Thyroid gland (tissue), 4 donors: ENCODE measurements at regions not wholly inside any gene's neighbourhood (a gene's known extent, or its start where the extent isn't known, plus 50 kb on each side); places are given as distances from the start of the nearest gene placed in this dataset.

Experiments
- DNase-seq, 2 donors: peaks; one replicate each; pipeline ENCODE4 v3.0.0-alpha.2; 2019
- H3K27ac ChIP-seq, 3 donors: fragments of 200-600 bp; sonication (generic); 1 replicate in 2 of 3; 2 replicates in 1 of 3; pipeline ENCODE4 v1.5.1; 2016 to 2019; ENCODE audit warnings: mild to moderate bottlenecking in 1 of 3, moderate library complexity in 1 of 3
- H3K27me3 ChIP-seq: fragments of 200-600 bp; sonication (generic); one replicate; pipeline ENCODE4 v1.5.1; 2019
- H3K36me3 ChIP-seq, 2 donors: fragments of 200-600 bp; sonication (generic); one replicate each; pipeline ENCODE4 v1.5.1; 2016 to 2019
- H3K4me1 ChIP-seq, 2 donors: fragments of 200-600 bp; sonication (generic); one replicate each; pipeline ENCODE4 v1.5.1; 2017 to 2019
- H3K4me3 ChIP-seq, 3 donors: fragments of 200-600 bp; sonication (generic); replicated peaks in 1 of 3; 1 replicate in 2 of 3; 2 replicates in 1 of 3; pipeline ENCODE4 v1.5.1; 2016; ENCODE audit warnings: mild to moderate bottlenecking in 1 of 3
- H3K9me3 ChIP-seq: fragments of 200-600 bp; sonication (generic); one replicate; pipeline ENCODE4 v1.5.1; 2017
- POLR2A ChIP-seq, 2 donors: fragments of 450-650 bp; IDR thresholded peaks; one replicate each; pipeline ENCODE4 v1.6.1; 2017; ENCODE audit warnings: antibody characterized with exemption in 2 of 2, mild to moderate bottlenecking in 2 of 2, moderate library complexity in 1 of 2
- WGBS, 2 donors: methylation state at CpG; one replicate each; pipeline ENCODE4 v1.1.5; 2017; 5-methylcytosine and 5-hydroxymethylcytosine counted together
- intact Hi-C: fragments of 100-400 bp; cut with DNase I; formaldehyde crosslinking; loops from one replicate; pipeline ENCODE4 v1.15.1; 2023
- TF ChIP-seq, protein P1 (sequence below), 6 experiments: fragments of 200-600 bp in 3 of 6; fragments of 450-650 bp in 3 of 6; sonication (generic) in 3 of 6; IDR thresholded peaks; one replicate each; pipeline ENCODE4 v1.5.1; 2016 to 2019; ENCODE audit warnings: antibody characterized with exemption in 6 of 6, mild to moderate bottlenecking in 2 of 6, inconsistent platforms in 1 of 6, moderate library complexity in 1 of 6

DNA sequence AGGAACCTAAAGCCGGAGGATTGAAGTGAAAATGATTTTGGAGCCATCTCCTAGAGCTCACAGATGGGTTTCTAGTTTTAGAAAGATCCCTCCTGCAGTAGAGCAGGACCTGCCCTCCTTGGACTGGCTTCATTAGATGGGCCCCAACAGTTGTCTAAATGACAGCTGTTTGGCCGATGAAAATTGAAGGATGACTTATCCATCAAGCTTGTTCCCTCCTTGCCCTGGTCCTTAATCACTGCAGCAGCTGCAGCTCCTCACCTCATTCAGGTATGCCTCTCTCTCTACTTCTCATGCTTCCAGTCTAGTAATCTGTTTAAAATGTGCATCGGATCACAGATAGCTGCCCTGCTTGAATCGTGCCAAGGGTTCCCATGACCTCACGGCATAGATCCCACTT, 677.6 kb downstream of the BCL11A start:
- H3K27ac ChIP-seq, result no peak overlapping the region
- H3K4me3 ChIP-seq, result no peak overlapping the region
- H3K27me3 ChIP-seq, result no peaks in the 10 kb centered on the region
- no peaks in the 10 kb centered on the region for H3K36me3 ChIP-seq
- no peaks in the 10 kb centered on the region for H3K4me1 ChIP-seq
- intact Hi-C loops, result no loop called here
- no peak for DNase-seq
- WGBS, 2 donors, result 82 to 83% methylated on average over 5 of the region's 5 CpGs
- H3K9me3 ChIP-seq, result no peaks in the 10 kb centered on the region
- TF ChIP-seq, protein P1, sequence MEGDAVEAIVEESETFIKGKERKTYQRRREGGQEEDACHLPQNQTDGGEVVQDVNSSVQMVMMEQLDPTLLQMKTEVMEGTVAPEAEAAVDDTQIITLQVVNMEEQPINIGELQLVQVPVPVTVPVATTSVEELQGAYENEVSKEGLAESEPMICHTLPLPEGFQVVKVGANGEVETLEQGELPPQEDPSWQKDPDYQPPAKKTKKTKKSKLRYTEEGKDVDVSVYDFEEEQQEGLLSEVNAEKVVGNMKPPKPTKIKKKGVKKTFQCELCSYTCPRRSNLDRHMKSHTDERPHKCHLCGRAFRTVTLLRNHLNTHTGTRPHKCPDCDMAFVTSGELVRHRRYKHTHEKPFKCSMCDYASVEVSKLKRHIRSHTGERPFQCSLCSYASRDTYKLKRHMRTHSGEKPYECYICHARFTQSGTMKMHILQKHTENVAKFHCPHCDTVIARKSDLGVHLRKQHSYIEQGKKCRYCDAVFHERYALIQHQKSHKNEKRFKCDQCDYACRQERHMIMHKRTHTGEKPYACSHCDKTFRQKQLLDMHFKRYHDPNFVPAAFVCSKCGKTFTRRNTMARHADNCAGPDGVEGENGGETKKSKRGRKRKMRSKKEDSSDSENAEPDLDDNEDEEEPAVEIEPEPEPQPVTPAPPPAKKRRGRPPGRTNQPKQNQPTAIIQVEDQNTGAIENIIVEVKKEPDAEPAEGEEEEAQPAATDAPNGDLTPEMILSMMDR (IDR thresholded peaks at IDR 0.05), result no peak
- no peak for TF ChIP-seq POLR2A (IDR thresholded peaks at IDR 0.05)

DNA sequence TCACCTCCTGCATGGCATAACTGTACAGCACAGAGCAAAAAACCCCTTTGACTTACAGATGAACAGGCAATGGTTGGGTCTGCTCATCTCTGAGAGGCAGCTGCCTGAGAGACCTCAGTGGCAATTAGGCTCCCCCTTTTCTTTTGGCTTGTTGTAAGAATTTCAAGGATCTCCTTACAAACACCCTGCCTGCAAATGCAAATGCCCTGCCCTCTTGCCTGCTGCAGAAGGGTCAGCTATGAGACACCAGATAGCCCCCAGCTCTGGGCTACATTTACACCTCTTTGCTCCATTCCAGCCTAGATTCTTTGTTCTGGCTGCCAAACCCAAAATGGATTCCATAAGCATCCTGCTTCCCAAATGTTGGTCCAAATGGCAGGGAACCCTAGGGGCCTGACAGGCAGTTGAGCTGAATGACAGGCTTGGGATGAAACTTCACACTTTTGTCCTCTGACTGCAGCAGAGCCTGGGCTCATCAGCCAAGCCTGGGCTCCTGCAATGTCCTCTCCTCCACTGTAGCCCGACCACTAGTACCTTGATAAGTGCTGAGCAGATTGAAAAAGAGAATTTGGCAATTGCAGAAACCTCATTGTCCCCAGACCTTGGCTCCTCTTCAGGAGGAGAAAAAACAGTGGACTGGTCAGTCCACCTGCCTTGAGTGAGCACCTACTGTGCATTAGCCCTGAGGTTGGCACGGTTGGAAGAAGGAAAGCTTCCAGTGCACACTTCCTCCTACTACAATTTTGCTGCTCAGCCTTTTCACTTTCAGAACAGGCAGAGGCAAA, 678.3 kb downstream of the BCL11A start:
- Histone ChIP-seq H3K27ac (no peak overlapping the region), H3K4me3 (no peak overlapping the region), H3K9me3 (no peaks in the 10 kb centered on the region), H3K4me1 (no peaks in the 10 kb centered on the region), H3K27me3 (no peaks in the 10 kb centered on the region), H3K36me3 (no peaks in the 10 kb centered on the region)
- DNase-seq, result no peak
- intact Hi-C loops, result no loop called here
- 46 to 47% methylated on average over 2 of the region's 2 CpGs for WGBS, 2 donors
- TF ChIP-seq POLR2A (IDR thresholded peaks at IDR 0.05), result no peak
- TF ChIP-seq, protein P1 (IDR thresholded peaks at IDR 0.05), result no peak

DNA sequence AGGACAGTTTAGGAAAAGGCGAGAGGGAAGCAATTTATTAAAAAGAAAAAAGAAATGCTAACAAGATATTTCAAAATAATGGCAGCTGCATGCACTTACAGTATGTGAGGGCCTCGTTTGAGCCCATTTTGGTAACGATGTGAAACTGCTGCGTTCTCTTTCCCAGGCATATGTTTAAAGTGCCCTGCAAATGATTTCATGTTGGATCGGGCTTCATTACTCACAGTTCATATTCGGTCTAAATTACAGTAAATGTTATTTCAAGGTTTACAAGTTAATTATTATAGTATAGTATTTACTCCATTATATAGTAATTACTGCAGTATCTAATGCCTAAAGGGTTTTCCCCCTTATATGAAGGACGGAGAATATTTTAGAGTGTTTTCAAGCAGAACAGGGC, 679.1 kb downstream of the BCL11A start:
- H3K4me1 ChIP-seq, result no peaks in the 10 kb centered on the region
- no peak for DNase-seq
- H3K27ac ChIP-seq, result no peak overlapping the region
- whole genome bisulfite sequencing, 2 donors, result 88 to 91% methylated on average over 7 of the region's 7 CpGs
- H3K4me3 ChIP-seq, result no peak overlapping the region
- H3K36me3 ChIP-seq, result no peaks in the 10 kb centered on the region
- no peaks in the 10 kb centered on the region for H3K27me3 ChIP-seq
- intact Hi-C loops, result no loop called here
- H3K9me3 ChIP-seq, result no peaks in the 10 kb centered on the region
- TF ChIP-seq, protein P1 (IDR thresholded peaks at IDR 0.05), result no peak
- TF ChIP-seq POLR2A (IDR thresholded peaks at IDR 0.05), result no peak

DNA sequence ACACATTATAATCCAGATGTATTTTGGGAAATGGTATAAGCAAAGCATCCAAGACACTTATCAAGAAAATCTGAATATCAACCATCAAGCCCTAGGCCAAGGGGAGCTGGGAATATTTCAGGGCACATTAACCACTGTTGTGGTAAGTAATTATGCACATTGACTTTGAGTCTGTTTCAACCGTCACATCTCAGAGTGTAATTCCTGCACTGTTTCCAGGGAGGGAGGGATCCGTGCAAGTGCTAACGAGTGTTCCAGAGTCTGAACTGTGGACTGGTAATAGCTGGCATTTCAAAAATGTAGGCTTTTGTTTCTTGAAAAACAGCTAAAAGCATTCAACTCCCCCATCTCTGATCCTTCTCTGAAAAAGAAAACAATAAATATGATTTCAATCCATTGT, 681.6 kb downstream of the BCL11A start:
- DNase-seq, result no peak
- H3K27ac ChIP-seq, result no peak overlapping the region
- H3K4me1 ChIP-seq, result no peaks in the 10 kb centered on the region
- TF ChIP-seq, protein P1 (IDR thresholded peaks at IDR 0.05), result no peak
- no peak for TF ChIP-seq POLR2A (IDR thresholded peaks at IDR 0.05)
- no peaks in the 10 kb centered on the region for H3K9me3 ChIP-seq
- H3K36me3 ChIP-seq, result no peaks in the 10 kb centered on the region
- whole genome bisulfite sequencing, 2 donors, result 71 to 74% methylated on average over 3 of the region's 3 CpGs
- intact Hi-C loops, result no loop called here
- H3K4me3 ChIP-seq, result no peak overlapping the region
- H3K27me3 ChIP-seq, result no peaks in the 10 kb centered on the region

DNA sequence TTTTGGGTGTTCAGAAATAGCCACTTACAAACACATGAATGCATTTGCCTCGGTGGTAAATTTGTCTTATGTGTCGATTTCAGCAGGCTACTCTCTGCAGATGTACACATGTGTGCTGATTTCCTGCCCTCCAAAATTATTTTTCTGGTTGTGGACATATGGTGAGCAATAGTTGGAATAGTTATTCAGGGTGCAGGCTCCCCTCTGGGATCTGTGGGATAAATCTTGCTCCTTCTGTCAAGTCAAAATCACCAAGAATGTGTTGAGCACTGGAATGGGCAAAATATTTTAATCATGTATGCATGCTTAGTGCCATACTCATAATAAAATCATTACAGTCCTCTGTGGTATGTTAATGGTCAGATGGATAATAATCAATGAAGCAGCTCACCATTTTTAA, 684.5 kb downstream of the BCL11A start:
- 73 to 79% methylated on average over 2 of the region's 2 CpGs for WGBS, 2 donors
- H3K4me1 ChIP-seq, result no peaks in the 10 kb centered on the region
- intact Hi-C loops, result no loop called here
- no peak overlapping the region for H3K4me3 ChIP-seq
- H3K27me3 ChIP-seq, result no peaks in the 10 kb centered on the region
- no peak for DNase-seq
- H3K27ac ChIP-seq, result no peak overlapping the region
- TF ChIP-seq, protein P1 (IDR thresholded peaks at IDR 0.05), result no peak
- no peak for TF ChIP-seq POLR2A (IDR thresholded peaks at IDR 0.05)
- no peaks in the 10 kb centered on the region for H3K36me3 ChIP-seq
- no peaks in the 10 kb centered on the region for H3K9me3 ChIP-seq
